ENCODE measurements at regions not wholly inside any gene's neighbourhood (a gene's known extent, or its start where the extent isn't known, plus 50 kb on each side); places are given as distances from the start of the nearest gene placed in this dataset.

GRCh38 chr16:64498363-64498762 is 623.5 kb downstream of the CDH11 start:
- Histone ChIP-seq H3K9me3 (no peaks in the 10 kb centered on the region), H3K27me3 (no peaks in the 10 kb centered on the region), H3K4me3 (no peak overlapping the region), H3K27ac (no peak overlapping the region), H3K36me3 (no peaks in the 10 kb centered on the region), H3K4me1 (no peaks in the 10 kb centered on the region)
- intact Hi-C loops (cut with DNase I): no loop called here
- DNase-seq (ENCODE audit: low spot score in 2 of 2): no peak
- TF ChIP-seq CTCF (IDR thresholded peaks at IDR 0.05): no peak

GRCh38 chr16:64493709-64494108 is 628.2 kb downstream of the CDH11 start:
- H3K27ac ChIP-seq: no peak overlapping the region
- no peaks in the 10 kb centered on the region for H3K36me3 ChIP-seq
- no peaks in the 10 kb centered on the region for H3K4me1 ChIP-seq
- no peak for DNase-seq (ENCODE audit: low spot score in 2 of 2)
- intact Hi-C loops (cut with DNase I): no loop called here
- no peaks in the 10 kb centered on the region for H3K27me3 ChIP-seq
- no peak overlapping the region for H3K4me3 ChIP-seq
- no peaks in the 10 kb centered on the region for H3K9me3 ChIP-seq
- no peak for TF ChIP-seq CTCF (IDR thresholded peaks at IDR 0.05)

GRCh38 chr16:64489449-64489848 is 632.4 kb downstream of the CDH11 start:
- DNase-seq (ENCODE audit: low spot score in 2 of 2): no peak
- TF ChIP-seq CTCF (IDR thresholded peaks at IDR 0.05): no peak

GRCh38 chr16:64486561-64486960 is 635.3 kb downstream of the CDH11 start:
- no peak for TF ChIP-seq CTCF (IDR thresholded peaks at IDR 0.05)
- Histone ChIP-seq H3K9me3 (no peaks in the 10 kb centered on the region), H3K4me1 (no peaks in the 10 kb centered on the region), H3K4me3 (no peak overlapping the region), H3K27me3 (no peaks in the 10 kb centered on the region), H3K27ac (no peak overlapping the region), H3K36me3 (no peaks in the 10 kb centered on the region)
- intact Hi-C loops (cut with DNase I): no loop called here
- DNase-seq (ENCODE audit: low spot score in 2 of 2): no peak

More at GRCh38 chr16:64489449-64489848, 632.4 kb downstream of the CDH11 start:
- no peaks in the 10 kb centered on the region for H3K4me1 ChIP-seq
- no peak overlapping the region for H3K4me3 ChIP-seq
- H3K27ac ChIP-seq: no peak overlapping the region
- no peaks in the 10 kb centered on the region for H3K36me3 ChIP-seq
- H3K27me3 ChIP-seq: no peaks in the 10 kb centered on the region
- no peaks in the 10 kb centered on the region for H3K9me3 ChIP-seq
- intact Hi-C loops (cut with DNase I): no loop called here

- no peak overlapping the region for H3K4me3 ChIP-seq
- peaks cover 6 to 22% of the 10 kb centered on the region in 2 donors for H3K4me1 ChIP-seq
- DNase-seq (ENCODE audit: low spot score in 2 of 2): no peak
- no peaks in the 10 kb centered on the region for H3K9me3 ChIP-seq
- no peaks in the 10 kb centered on the region for H3K36me3 ChIP-seq
- H3K27me3 ChIP-seq: no peaks in the 10 kb centered on the region
- intact Hi-C loops (cut with DNase I): no loop called here
- TF ChIP-seq CTCF (IDR thresholded peaks at IDR 0.05): no peak
- H3K27ac ChIP-seq: no peak overlapping the region
Measured at GRCh38 chr16:64481497-64481896, 640.4 kb downstream of the CDH11 start.

All from ascending aorta (tissue), 2 donors.